PC-9 (cell line): ENCODE measurements at regions not wholly inside any gene's neighbourhood (a gene's known extent, or its start where the extent isn't known, plus 50 kb on each side); places are given as distances from the start of the nearest gene placed in this dataset.

Source experiments
- CTCF ChIP-seq: fragments of 200-600 bp; sonication (generic); conservative IDR thresholded peaks from 2 replicates; pipeline ENCODE4 v1.6.1; 2017; ENCODE audit warnings: mixed run types, antibody characterized with exemption, mild to moderate bottlenecking, moderate library complexity
- EZH2 ChIP-seq: fragments of 200-600 bp; sonication (generic); IDR thresholded peaks from 2 replicates; pipeline ENCODE4 v1.8.0; 2017; ENCODE audit warnings: antibody characterized with exemption, low read depth

GRCh38 chr11:39236916-39237315, 2222.5 kb downstream of the LRRC4C start:
- no peak for TF ChIP-seq CTCF
- TF ChIP-seq EZH2: no peak
